ENCODE measurements at regions not wholly inside any gene's neighbourhood (a gene's known extent, or its start where the extent isn't known, plus 50 kb on each side); places are given as distances from the start of the nearest gene placed in this dataset.

GRCh38 chr3:8204331-8204730, 297.3 kb upstream of the LMCD1 start:
- no peak for DNase-seq (ENCODE audit: low read depth, low spot score)
- in situ Hi-C loops (cut with HindIII; ENCODE audit: low pct_unique_long_range_greater_than_20kb, low sequenced_read_pairs) = no loop called here

- in situ Hi-C loops (cut with HindIII; ENCODE audit: low pct_unique_long_range_greater_than_20kb, low sequenced_read_pairs) = no loop called here
- no peak for DNase-seq (ENCODE audit: low read depth, low spot score)
Observed at GRCh38 chr3:8204853-8205650, 296.6 kb upstream of the LMCD1 start.

GRCh38 chr3:8205881-8206280, 295.7 kb upstream of the LMCD1 start:
- in situ Hi-C loops (cut with HindIII; ENCODE audit: low pct_unique_long_range_greater_than_20kb, low sequenced_read_pairs) = no loop called here
- DNase-seq (ENCODE audit: low read depth, low spot score) = no peak

- no peak for DNase-seq (ENCODE audit: low read depth, low spot score)
- in situ Hi-C loops (cut with HindIII; ENCODE audit: low pct_unique_long_range_greater_than_20kb, low sequenced_read_pairs) = no loop called here
Observed at GRCh38 chr3:8206971-8207617, 294.5 kb upstream of the LMCD1 start.

- peak; percentile 13 for DNase-seq (ENCODE audit: low read depth, low spot score)
- in situ Hi-C loops (cut with HindIII; ENCODE audit: low pct_unique_long_range_greater_than_20kb, low sequenced_read_pairs) = no loop called here
Observed at GRCh38 chr3:8210882-8211341, 290.7 kb upstream of the LMCD1 start.

- in situ Hi-C loops (cut with HindIII; ENCODE audit: low pct_unique_long_range_greater_than_20kb, low sequenced_read_pairs) = no loop called here
Observed at GRCh38 chr3:8212794-8213193, 288.8 kb upstream of the LMCD1 start.

GRCh38 chr3:8213286-8213685, 288.3 kb upstream of the LMCD1 start:
- in situ Hi-C loops (cut with HindIII; ENCODE audit: low pct_unique_long_range_greater_than_20kb, low sequenced_read_pairs) = no loop called here
- no peak for DNase-seq (ENCODE audit: low read depth, low spot score)

More at GRCh38 chr3:8212794-8213193, 288.8 kb upstream of the LMCD1 start:
- no peak for DNase-seq (ENCODE audit: low read depth, low spot score)

- in situ Hi-C loops (cut with HindIII; ENCODE audit: low pct_unique_long_range_greater_than_20kb, low sequenced_read_pairs) = no loop called here
- DNase-seq (ENCODE audit: low read depth, low spot score) = no peak
Observed at GRCh38 chr3:8215821-8216220, 285.8 kb upstream of the LMCD1 start.

GRCh38 chr3:8218353-8218940, 283.2 kb upstream of the LMCD1 start:
- in situ Hi-C loops (cut with HindIII; ENCODE audit: low pct_unique_long_range_greater_than_20kb, low sequenced_read_pairs) = no loop called here
- no peak for DNase-seq (ENCODE audit: low read depth, low spot score)

- no peak for DNase-seq (ENCODE audit: low read depth, low spot score)
- in situ Hi-C loops (cut with HindIII; ENCODE audit: low pct_unique_long_range_greater_than_20kb, low sequenced_read_pairs) = no loop called here
Observed at GRCh38 chr3:8220291-8220690, 281.3 kb upstream of the LMCD1 start.

- in situ Hi-C loops (cut with HindIII; ENCODE audit: low pct_unique_long_range_greater_than_20kb, low sequenced_read_pairs) = no loop called here
Observed at GRCh38 chr3:8223766-8224165, 277.9 kb upstream of the LMCD1 start.

GRCh38 chr3:8224941-8225340, 276.7 kb upstream of the LMCD1 start:
- in situ Hi-C loops (cut with HindIII; ENCODE audit: low pct_unique_long_range_greater_than_20kb, low sequenced_read_pairs) = no loop called here

More at GRCh38 chr3:8223766-8224165, 277.9 kb upstream of the LMCD1 start:
- peak; percentile 24 for DNase-seq (ENCODE audit: low read depth, low spot score)

GRCh38 chr3:8233938-8234337, 267.7 kb upstream of the LMCD1 start:
- in situ Hi-C loops (cut with HindIII; ENCODE audit: low pct_unique_long_range_greater_than_20kb, low sequenced_read_pairs) = no loop called here

More at GRCh38 chr3:8224941-8225340, 276.7 kb upstream of the LMCD1 start:
- no peak for DNase-seq (ENCODE audit: low read depth, low spot score)

GRCh38 chr3:8236264-8236663, 265.4 kb upstream of the LMCD1 start:
- in situ Hi-C loops (cut with HindIII; ENCODE audit: low pct_unique_long_range_greater_than_20kb, low sequenced_read_pairs) = no loop called here
- DNase-seq (ENCODE audit: low read depth, low spot score) = no peak

More at GRCh38 chr3:8233938-8234337, 267.7 kb upstream of the LMCD1 start:
- no peak for DNase-seq (ENCODE audit: low read depth, low spot score)

GRCh38 chr3:8237893-8238292, 263.7 kb upstream of the LMCD1 start:
- peak; percentile 57 for DNase-seq (ENCODE audit: low read depth, low spot score)
- in situ Hi-C loops (cut with HindIII; ENCODE audit: low pct_unique_long_range_greater_than_20kb, low sequenced_read_pairs) = no loop called here

- DNase-seq (ENCODE audit: low read depth, low spot score) = no peak
- in situ Hi-C loops (cut with HindIII; ENCODE audit: low pct_unique_long_range_greater_than_20kb, low sequenced_read_pairs) = no loop called here
Observed at GRCh38 chr3:8238432-8238831, 263.2 kb upstream of the LMCD1 start.

- in situ Hi-C loops (cut with HindIII; ENCODE audit: low pct_unique_long_range_greater_than_20kb, low sequenced_read_pairs) = no loop called here
Observed at GRCh38 chr3:8239095-8239494, 262.5 kb upstream of the LMCD1 start.

More at GRCh38 chr3:8239095-8239494, 262.5 kb upstream of the LMCD1 start:
- no peak for DNase-seq (ENCODE audit: low read depth, low spot score)
